ENCODE measurements at regions not wholly inside any gene's neighbourhood (a gene's known extent, or its start where the extent isn't known, plus 50 kb on each side); places are given as distances from the start of the nearest gene placed in this dataset.

DNA sequence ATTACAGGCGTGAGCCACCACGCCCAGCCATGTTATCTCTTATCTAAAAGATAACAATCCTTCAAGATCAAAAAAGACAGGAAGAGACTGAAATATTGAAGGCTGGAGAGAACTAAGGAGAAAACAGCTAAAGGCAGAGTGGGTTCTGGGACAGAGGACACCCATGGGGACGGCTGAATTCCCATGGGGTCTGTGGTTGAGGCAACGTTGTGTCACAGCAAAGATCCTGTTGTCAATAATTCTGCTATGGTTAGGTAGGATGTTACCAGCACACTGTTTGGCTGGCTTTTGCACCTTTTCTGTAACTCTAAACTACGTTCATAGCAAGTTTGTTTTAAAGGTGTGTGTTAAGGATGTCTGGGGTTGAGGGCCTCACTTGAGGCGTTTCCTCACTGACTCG lies 137.7 kb upstream of the APCDD1 start:
- TF ChIP-seq, protein P1, sequence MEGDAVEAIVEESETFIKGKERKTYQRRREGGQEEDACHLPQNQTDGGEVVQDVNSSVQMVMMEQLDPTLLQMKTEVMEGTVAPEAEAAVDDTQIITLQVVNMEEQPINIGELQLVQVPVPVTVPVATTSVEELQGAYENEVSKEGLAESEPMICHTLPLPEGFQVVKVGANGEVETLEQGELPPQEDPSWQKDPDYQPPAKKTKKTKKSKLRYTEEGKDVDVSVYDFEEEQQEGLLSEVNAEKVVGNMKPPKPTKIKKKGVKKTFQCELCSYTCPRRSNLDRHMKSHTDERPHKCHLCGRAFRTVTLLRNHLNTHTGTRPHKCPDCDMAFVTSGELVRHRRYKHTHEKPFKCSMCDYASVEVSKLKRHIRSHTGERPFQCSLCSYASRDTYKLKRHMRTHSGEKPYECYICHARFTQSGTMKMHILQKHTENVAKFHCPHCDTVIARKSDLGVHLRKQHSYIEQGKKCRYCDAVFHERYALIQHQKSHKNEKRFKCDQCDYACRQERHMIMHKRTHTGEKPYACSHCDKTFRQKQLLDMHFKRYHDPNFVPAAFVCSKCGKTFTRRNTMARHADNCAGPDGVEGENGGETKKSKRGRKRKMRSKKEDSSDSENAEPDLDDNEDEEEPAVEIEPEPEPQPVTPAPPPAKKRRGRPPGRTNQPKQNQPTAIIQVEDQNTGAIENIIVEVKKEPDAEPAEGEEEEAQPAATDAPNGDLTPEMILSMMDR (IDR thresholded peaks at IDR 0.05), result no peak
- no peak for TF ChIP-seq POLR2AphosphoS5 (IDR thresholded peaks at IDR 0.05)

Data from prostate gland (tissue), 2 donors.